NB4 (cell line): ENCODE measurements at regions not wholly inside any gene's neighbourhood (a gene's known extent, or its start where the extent isn't known, plus 50 kb on each side); places are given as distances from the start of the nearest gene placed in this dataset.

Experiments
- DNase-seq: peaks from one replicate; pipeline ENCODE4 v3.0.0; 2010; ENCODE audit warnings: low read depth
- H3K4me3 ChIP-seq: one replicate; pipeline ENCODE4 v1.5.1; 2011; ENCODE audit warnings: mild to moderate bottlenecking, low read depth, low read length, moderate library complexity
- CTCF ChIP-seq: IDR thresholded peaks from one replicate; pipeline ENCODE4 v1.5.1; 2012; ENCODE audit warnings: low read depth, low read length
- MAX ChIP-seq: IDR thresholded peaks from 2 replicates; pipeline ENCODE4 v1.6.1; 2011; ENCODE audit warnings: low read depth, low read length
- MYC ChIP-seq: IDR thresholded peaks from 2 replicates; pipeline ENCODE4 v1.6.1; 2011; ENCODE audit warnings: low read depth, low read length
- POLR2A ChIP-seq: IDR thresholded peaks from 2 replicates; pipeline ENCODE4 v1.6.1; 2011; ENCODE audit warnings: mild to moderate bottlenecking; ENCODE audit not compliant: insufficient read length; ENCODE audit errors: extremely low read depth

- TF ChIP-seq MAX (no peak), MYC (no peak), CTCF (no peak), POLR2A (no peak)
These were observed 514.6 kb upstream of the CNTN3 start for GRCh38 chr3:75129101-75129500.

GRCh38 chr3:75136100-75136897 lies 521.8 kb upstream of the CNTN3 start:
- DNase-seq, result no peak
- TF ChIP-seq MYC (no peak), POLR2A (no peak), MAX (no peak), CTCF (no peak)
- no peak overlapping the region for H3K4me3 ChIP-seq

More at GRCh38 chr3:75129101-75129500, 514.6 kb upstream of the CNTN3 start:
- H3K4me3 ChIP-seq, result no peak overlapping the region
- no peak for DNase-seq

GRCh38 chr3:75138345-75138744 lies 523.9 kb upstream of the CNTN3 start:
- DNase-seq, result no peak
- no peak overlapping the region for H3K4me3 ChIP-seq
- TF ChIP-seq MAX (no peak), CTCF (no peak), MYC (no peak), POLR2A (no peak)

- no peak for DNase-seq
- TF ChIP-seq POLR2A, result no peak
- no peak for TF ChIP-seq CTCF
- no peak for TF ChIP-seq MAX
- no peak for TF ChIP-seq MYC
- no peak overlapping the region for H3K4me3 ChIP-seq
These were observed 523.1 kb upstream of the FRG2C start for GRCh38 chr3:75140904-75141615.

- TF ChIP-seq CTCF (no peak), MAX (no peak), MYC (no peak), POLR2A (no peak)
- no peak overlapping the region for H3K4me3 ChIP-seq
- DNase-seq, result no peak
These were observed 519.7 kb upstream of the FRG2C start for GRCh38 chr3:75144406-75144805.
